ENCODE measurements at regions not wholly inside any gene's neighbourhood (a gene's known extent, or its start where the extent isn't known, plus 50 kb on each side); places are given as distances from the start of the nearest gene placed in this dataset.
"Not testable (repeated sequence)": the region's sequence is repeated elsewhere in the genome, so short reads cannot be mapped to it uniquely, and the experiment has no call there.

DNA sequence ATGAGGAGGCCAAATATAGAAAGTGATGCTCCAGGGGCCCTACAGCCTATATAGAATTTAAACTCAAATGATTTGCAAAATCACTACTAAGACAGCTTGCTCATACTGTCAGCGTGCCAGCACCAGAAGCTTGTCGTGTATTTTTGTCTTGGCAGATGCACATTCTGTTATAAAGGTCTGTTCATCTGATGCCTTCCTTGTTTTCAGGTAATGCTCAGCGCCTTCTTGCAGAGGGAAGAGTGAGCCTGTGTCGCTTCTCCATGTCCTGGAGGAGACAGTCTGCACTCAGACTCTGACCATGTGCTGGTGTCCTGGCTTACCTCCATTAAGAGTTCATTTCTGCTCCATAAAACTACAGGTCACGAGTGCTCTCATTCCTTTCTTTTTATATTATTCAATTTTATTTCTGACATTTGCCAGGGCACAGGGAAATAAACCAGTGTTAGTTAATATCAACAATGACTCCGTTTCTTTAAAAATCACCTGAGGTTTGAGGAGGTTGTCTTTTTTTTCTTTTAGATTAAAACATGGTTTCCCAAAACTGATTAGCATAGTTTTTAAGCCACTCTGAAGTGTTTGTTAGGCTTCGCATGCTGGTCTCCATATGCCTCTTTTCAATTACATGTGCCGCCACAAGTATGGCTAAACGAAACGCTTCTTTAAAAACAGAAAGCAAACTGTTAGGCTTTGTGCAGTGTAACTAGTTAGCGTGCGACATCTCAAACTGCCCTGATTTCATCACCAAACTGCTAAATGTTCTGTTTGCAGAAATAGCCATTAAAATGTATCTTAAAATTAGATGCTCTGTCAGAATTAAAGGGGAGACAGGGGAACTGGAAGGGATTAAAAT is 215.2 kb upstream of the GK2 start:
- ChIA-PET POLR2A (no interaction called here), CTCF (no interaction called here)

GRCh38 chr4:79621061-79621460 is 213.0 kb upstream of the GK2 start:
- POLR2A ChIA-PET, result no interaction called here
- CTCF ChIA-PET, result no interaction called here

GRCh38 chr4:79620617-79621016 is 212.6 kb upstream of the GK2 start:
- ChIA-PET POLR2A (no interaction called here), CTCF (no interaction called here)

GRCh38 chr4:79613269-79613935 is 205.4 kb upstream of the GK2 start:
- ChIA-PET POLR2A (no interaction called here), CTCF (no interaction called here)

- CTCF ChIA-PET, result no interaction called here
- POLR2A ChIA-PET, result no interaction called here
These were observed 203.0 kb upstream of the GK2 start for GRCh38 chr4:79611026-79611425.

GRCh38 chr4:79609817-79610216 is 201.8 kb upstream of the GK2 start:
- POLR2A ChIA-PET, result no interaction called here
- CTCF ChIA-PET, result no interaction called here

GRCh38 chr4:79607979-79608378 is 200.0 kb upstream of the GK2 start:
- CTCF ChIA-PET, result no interaction called here
- POLR2A ChIA-PET, result no interaction called here

- POLR2A ChIA-PET, result no interaction called here
- CTCF ChIA-PET, result no interaction called here
These were observed 196.1 kb upstream of the GK2 start for GRCh38 chr4:79604152-79604551.

- POLR2A ChIA-PET, result no interaction called here
- CTCF ChIA-PET, result no interaction called here
These were observed 195.7 kb upstream of the GK2 start for GRCh38 chr4:79603681-79604080.

DNA sequence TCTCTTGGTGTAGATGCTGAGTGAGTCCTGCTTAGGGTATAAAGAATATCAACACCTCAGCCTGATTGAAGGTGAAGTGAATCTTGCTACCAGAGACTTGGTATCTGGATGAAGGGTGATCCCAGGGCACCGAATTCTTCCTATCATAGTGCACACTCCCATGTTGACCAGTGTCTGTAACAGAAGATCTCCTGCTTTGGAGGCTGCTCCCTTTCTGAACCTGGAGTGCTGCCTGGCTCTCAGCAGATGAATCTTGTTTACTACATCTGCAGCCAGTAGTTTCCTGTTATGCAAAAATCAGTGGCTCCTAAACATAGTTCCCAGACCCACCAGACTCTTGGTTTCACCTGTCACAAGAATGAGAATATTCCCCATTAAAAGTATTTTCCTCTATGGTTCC is 191.7 kb upstream of the GK2 start:
- ChIA-PET CTCF (no interaction called here), POLR2A (no interaction called here)

- ChIA-PET POLR2A (no interaction called here), CTCF (no interaction called here)
These were observed 190.8 kb upstream of the GK2 start for GRCh38 chr4:79598801-79599200.

- ChIA-PET CTCF (no interaction called here), POLR2A (no interaction called here)
These were observed 190.2 kb upstream of the GK2 start for GRCh38 chr4:79598214-79598613.

DNA sequence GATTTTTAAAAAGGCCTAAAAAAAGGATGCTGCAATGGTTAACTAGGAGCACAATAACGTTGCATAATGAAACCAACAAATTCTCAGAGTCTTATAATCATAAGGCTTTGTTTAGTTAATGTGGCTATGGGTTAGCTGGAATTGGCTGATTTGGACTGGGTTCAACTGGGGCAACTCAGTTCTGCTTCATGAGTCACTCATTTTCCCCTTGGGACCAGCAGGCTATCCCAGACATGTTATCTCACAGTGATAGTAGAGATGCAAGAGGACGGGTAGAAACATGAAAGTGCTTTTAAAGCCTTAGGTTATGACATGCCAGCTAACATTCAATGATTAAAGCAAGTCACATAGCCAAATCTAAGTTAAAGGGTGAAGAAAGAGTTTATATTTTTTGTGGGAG is 189.2 kb upstream of the GK2 start:
- ChIA-PET CTCF (no interaction called here), POLR2A (no interaction called here)

- POLR2A ChIA-PET, CTCF ChIA-PET: not testable (repeated sequence)
These were observed 184.2 kb upstream of the GK2 start for GRCh38 chr4:79592218-79592617.

DNA sequence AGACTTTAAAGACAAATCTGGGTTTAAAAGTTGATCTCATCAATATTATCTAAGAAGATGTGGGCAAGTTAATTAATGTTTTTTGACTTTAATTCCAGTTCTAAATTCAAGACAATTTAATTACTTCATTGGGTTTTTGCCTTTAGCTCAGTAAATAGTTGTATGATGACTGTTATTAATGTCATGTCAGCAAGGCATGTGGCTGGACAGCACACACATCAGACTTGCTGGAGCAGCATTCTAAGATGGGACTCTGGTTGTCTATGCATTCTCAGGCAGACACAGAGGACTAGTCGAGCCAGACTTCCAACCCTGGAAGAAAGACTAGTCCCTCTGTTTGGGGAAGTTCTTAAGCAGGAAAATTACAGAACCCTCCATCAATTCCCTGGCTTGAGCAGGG is 180.7 kb upstream of the GK2 start:
- POLR2A ChIA-PET, result no interaction called here

DNA sequence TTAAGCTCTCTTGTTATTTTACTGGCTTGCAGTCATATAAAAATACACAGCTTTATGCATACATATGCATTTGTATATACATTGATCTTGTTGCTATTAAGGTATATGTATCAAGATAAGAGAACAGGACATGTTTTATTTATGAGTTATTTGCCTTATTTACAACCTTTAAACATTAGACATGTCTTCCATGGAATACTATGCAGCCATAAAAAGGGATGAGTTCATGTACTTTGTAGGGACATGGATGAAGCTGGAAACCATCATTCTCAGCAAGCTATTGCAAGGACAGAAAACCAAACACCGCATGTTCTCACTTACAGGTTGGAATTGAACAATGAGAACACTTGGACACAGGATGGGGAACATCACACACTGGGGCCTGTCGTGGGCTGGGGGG is 179.2 kb upstream of the GK2 start:
- CTCF ChIA-PET, POLR2A ChIA-PET: not testable (repeated sequence)

More for the DNA sequence above, 180.7 kb upstream of the GK2 start:
- CTCF ChIA-PET, result no interaction called here

DNA sequence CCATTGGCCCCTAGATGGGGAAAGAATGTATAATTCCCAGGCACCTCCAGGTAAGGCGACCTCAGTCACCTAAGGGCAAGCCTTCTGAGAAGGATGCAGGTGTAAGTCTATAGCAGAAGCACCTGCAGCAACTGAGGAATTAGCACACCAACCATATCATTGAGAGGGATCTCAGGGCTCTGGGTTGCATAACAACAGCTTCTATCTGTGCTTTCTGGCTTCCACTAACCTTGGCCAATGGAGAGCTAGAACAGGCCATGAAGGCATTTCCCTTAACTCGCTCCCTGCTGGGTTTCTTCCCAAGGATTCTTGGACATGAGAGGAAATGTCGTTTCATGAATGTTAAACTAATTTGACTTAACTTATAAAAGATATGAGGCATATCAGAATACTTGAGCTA is 177.8 kb upstream of the GK2 start:
- ChIA-PET POLR2A (no interaction called here), CTCF (no interaction called here)

DNA sequence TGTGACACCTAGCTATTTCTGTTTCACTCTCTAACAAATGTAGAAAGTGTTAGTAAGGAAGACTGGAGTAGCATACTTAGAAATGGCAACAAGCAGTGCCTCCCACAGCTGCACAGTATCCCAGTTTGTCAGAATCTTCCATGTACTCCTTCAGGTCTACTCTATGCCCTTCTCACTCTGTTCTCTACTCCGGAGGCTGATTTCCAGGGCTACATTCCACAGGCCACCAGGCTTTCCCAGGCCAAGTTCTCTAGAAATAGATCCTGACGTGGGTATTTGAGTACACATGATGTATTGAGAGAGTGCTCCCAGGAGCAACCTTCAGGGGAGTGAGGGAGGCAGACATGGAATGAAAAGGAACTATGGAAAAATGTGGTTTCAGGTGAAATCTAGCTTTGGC is 177.3 kb upstream of the GK2 start:
- CTCF ChIA-PET, result no interaction called here
- POLR2A ChIA-PET, result no interaction called here

DNA sequence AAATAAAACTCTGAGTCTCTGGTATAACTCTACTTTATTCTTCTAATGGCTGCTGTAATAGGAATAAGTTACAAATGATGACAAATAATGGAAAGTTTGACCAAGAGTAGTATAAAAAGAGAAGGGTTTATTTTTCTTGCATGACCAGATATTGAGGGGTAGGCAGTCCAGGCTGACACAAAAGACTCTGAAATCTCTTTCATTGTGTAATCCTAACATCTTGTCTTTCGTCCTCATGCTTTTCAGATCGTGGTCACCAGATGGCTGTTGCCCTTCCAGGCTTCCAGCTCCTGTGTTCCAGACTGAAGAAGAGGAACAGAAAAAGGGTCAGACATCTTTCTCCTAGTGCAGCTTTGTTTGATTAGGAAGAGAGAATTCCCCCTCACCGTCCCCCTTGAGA is 176.9 kb upstream of the GK2 start:
- ChIA-PET POLR2A (no interaction called here), CTCF (no interaction called here)

- POLR2A ChIA-PET, result no interaction called here
- CTCF ChIA-PET, result no interaction called here
These were observed 176.3 kb upstream of the GK2 start for GRCh38 chr4:79584352-79584751.

DNA sequence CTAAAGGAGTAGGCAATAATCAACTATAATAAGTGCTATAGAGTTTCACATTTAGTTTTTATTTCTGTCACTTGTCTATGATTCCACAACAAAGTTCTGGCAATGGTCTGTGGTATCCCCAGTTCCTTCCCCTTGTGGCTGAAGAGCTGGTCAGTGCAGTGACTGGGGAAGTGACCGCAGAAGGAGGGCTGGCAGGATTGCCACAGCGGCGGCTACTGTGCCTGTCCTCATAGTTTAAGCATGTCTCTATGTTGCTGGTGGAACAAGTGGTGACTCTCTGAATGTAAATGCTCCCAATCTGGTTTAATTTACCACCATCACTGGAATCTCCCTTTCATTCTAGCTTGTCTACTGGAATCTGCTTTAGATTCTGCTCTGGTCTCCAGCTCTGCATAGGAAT is 170.6 kb upstream of the GK2 start:
- POLR2A ChIA-PET, result no interaction called here
- CTCF ChIA-PET, result no interaction called here

DNA sequence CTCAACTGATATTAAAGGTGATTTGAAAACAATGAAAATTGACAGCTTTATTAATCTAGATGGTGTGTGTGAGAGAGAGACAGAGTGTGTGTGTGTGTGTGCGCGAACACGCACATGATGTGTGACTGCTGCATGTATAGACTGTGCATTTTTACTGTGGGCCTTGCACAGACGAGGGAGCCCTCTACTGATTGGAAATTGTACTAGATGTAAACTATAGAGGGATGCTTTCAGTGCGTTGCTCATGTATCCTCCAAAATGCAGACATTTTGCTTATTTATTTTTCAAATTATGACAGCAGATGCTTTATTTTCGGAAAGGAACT is 168.4 kb upstream of the GK2 start:
- CTCF ChIA-PET, result no interaction called here
- POLR2A ChIA-PET, result no interaction called here

All from activated CD8-positive, alpha-beta memory T cell treated with anti-CD3 and anti-CD28 coated beads for 36 hours (primary cell).